GM13976 (cell line): ENCODE measurements at regions not wholly inside any gene's neighbourhood (a gene's known extent, or its start where the extent isn't known, plus 50 kb on each side); places are given as distances from the start of the nearest gene placed in this dataset.

ENCODE experiments used
- DNase-seq: peaks from one replicate; pipeline ENCODE4 v3.0.0; 2012; ENCODE audit warnings: low spot score
- CTCF ChIP-seq: IDR thresholded peaks from 2 replicates; pipeline ENCODE4 v1.5.1; 2012; ENCODE audit warnings: borderline replicate concordance, mild to moderate bottlenecking; ENCODE audit not compliant: insufficient read depth; ENCODE audit errors: extremely low read depth, missing control alignments, control extremely low read depth
- in situ Hi-C: fragments of 300-500 bp; cut with MboI; formaldehyde crosslinking; loops from one replicate; pipeline ENCODE4 v1.12.0; 2022; ENCODE audit warnings: low sequenced_read_pairs, mixed read lengths, inconsistent platforms; ENCODE audit not compliant: unreplicated experiment

- TF ChIP-seq CTCF, result no peak
- no peak for DNase-seq
- in situ Hi-C loops, result no loop called here
Observed at GRCh38 chr15:69601711-69602504, 149.3 kb downstream of the RPLP1 start.

GRCh38 chr15:69602921-69603320 lies 150.3 kb downstream of the RPLP1 start:
- in situ Hi-C loops, result no loop called here
- DNase-seq, result no peak
- TF ChIP-seq CTCF, result no peak

- DNase-seq, result no peak
- in situ Hi-C loops, result no loop called here
- no peak for TF ChIP-seq CTCF
Observed at GRCh38 chr15:69603369-69604071, 150.9 kb downstream of the RPLP1 start.

GRCh38 chr15:69604072-69604411 lies 151.4 kb downstream of the RPLP1 start:
- no peak for TF ChIP-seq CTCF
- DNase-seq, result no peak
- in situ Hi-C loops, result no loop called here

- no peak for DNase-seq
- in situ Hi-C loops, result no loop called here
- TF ChIP-seq CTCF, result no peak
Observed at GRCh38 chr15:69606144-69606543, 153.5 kb downstream of the RPLP1 start.

- in situ Hi-C loops, result no loop called here
- TF ChIP-seq CTCF, result no peak
- DNase-seq, result no peak
Observed at GRCh38 chr15:69606921-69607500, 154.4 kb downstream of the RPLP1 start.
